Spleen (tissue), 7 donors: ENCODE measurements at regions not wholly inside any gene's neighbourhood (a gene's known extent, or its start where the extent isn't known, plus 50 kb on each side); places are given as distances from the start of the nearest gene placed in this dataset.

Experiments used
- POLR2A ChIP-seq, 3 donors: fragments of 450-650 bp; IDR thresholded peaks; one replicate each; pipeline ENCODE4 v1.5.1; 2017; ENCODE audit warnings: antibody characterized with exemption in 3 of 3, mild to moderate bottlenecking in 1 of 3
- POLR2AphosphoS5 ChIP-seq, 3 donors: sonication (generic); formaldehyde crosslinking; IDR thresholded peaks; one replicate each; pipeline ENCODE4 v1.5.1; 2017; ENCODE audit warnings: antibody characterized with exemption in 3 of 3
- TF ChIP-seq, protein P1 (sequence below), 11 experiments: fragments of 200-600 bp in 7 of 11; fragments of 450-650 bp in 4 of 11; sonication (generic) in 4 of 11; IDR thresholded peaks in 8 of 11; conservative IDR thresholded peaks in 3 of 11; 1 replicate in 7 of 11; 2 replicates in 4 of 11; pipeline versions ENCODE4 v1.4.0 to v1.8.0; 2016 to 2021; ENCODE audit warnings: antibody characterized with exemption in 11 of 11, inconsistent platforms in 4 of 11, mild to moderate bottlenecking in 1 of 11
- donor health status: DM: no; HTN: no; CAD: no; lungs with moderate emphysema.
- donor health status: DM: no; HTN: no; CAD: no.
- donor health status: DM: no; HTN: no; CAD: no.

DNA sequence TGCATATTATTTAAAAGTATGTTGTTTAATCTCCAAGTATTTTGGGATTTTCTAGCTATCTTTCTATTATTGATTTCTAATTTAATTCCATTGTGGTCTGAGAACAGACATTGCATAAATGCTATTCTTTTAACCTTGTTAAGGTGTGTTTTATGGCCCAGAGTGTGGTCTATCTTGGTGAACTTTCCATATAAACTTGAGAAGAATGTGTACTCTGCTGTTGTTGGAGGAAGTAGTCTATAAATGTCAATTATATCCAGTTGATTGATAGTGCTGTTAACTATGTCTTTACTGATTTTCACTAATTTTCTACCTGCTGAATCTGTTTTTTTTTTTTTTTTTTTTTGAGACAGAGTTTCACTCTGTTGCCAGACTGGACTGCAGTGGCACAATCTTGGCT is 180.9 kb downstream of the ZNF621 start:
- TF ChIP-seq, protein P1, sequence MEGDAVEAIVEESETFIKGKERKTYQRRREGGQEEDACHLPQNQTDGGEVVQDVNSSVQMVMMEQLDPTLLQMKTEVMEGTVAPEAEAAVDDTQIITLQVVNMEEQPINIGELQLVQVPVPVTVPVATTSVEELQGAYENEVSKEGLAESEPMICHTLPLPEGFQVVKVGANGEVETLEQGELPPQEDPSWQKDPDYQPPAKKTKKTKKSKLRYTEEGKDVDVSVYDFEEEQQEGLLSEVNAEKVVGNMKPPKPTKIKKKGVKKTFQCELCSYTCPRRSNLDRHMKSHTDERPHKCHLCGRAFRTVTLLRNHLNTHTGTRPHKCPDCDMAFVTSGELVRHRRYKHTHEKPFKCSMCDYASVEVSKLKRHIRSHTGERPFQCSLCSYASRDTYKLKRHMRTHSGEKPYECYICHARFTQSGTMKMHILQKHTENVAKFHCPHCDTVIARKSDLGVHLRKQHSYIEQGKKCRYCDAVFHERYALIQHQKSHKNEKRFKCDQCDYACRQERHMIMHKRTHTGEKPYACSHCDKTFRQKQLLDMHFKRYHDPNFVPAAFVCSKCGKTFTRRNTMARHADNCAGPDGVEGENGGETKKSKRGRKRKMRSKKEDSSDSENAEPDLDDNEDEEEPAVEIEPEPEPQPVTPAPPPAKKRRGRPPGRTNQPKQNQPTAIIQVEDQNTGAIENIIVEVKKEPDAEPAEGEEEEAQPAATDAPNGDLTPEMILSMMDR (IDR thresholded peaks at IDR 0.05 in 8 of 11, conservative IDR thresholded peaks at IDR 0.05 in 3 of 11), result no peak
- TF ChIP-seq POLR2AphosphoS5 (IDR thresholded peaks at IDR 0.05) (no peak), POLR2A (IDR thresholded peaks at IDR 0.05) (no peak)
